Liver (tissue), 3 donors: ENCODE measurements at regions not wholly inside any gene's neighbourhood (a gene's known extent, or its start where the extent isn't known, plus 50 kb on each side); places are given as distances from the start of the nearest gene placed in this dataset.

Source experiments
- CTCF ChIP-seq: fragments of 150-350 bp; IDR thresholded peaks from 2 replicates; pipeline ENCODE4 v1.5.1; 2017; ENCODE audit warnings: improper control_type of control experiment, low read depth, low read length; ENCODE audit not compliant: missing input control
- EGR1 ChIP-seq, 2 donors: IDR thresholded peaks; 2 replicates each; pipeline ENCODE4 v1.6.1; 2016 to 2018; ENCODE audit warnings: antibody characterized with exemption in 2 of 2, low read depth in 2 of 2
- HNF4A ChIP-seq, 2 donors: conservative IDR thresholded peaks; 2 replicates each; pipeline ENCODE4 v1.6.1; 2016; ENCODE audit warnings: antibody characterized with exemption in 2 of 2, mild to moderate bottlenecking in 2 of 2
- HNF4G ChIP-seq: IDR thresholded peaks from 2 replicates; pipeline ENCODE4 v1.6.1; 2016; ENCODE audit warnings: antibody characterized with exemption
- JUND ChIP-seq, 2 donors: IDR thresholded peaks; 2 replicates each; pipeline ENCODE4 v1.6.1; 2016; ENCODE audit warnings: antibody characterized with exemption in 2 of 2
- MAX ChIP-seq: IDR thresholded peaks from 2 replicates; pipeline ENCODE4 v1.6.1; 2016; ENCODE audit warnings: antibody characterized with exemption
- RAD21 ChIP-seq, 2 donors: IDR thresholded peaks; 2 replicates each; pipeline ENCODE4 v1.6.1; 2016; ENCODE audit warnings: antibody characterized with exemption in 2 of 2, mild to moderate bottlenecking in 2 of 2
- RXRA ChIP-seq, 2 donors: IDR thresholded peaks; 2 replicates each; pipeline ENCODE4 v1.6.1; 2017 to 2018; ENCODE audit warnings: antibody characterized with exemption in 2 of 2, mild to moderate bottlenecking in 1 of 2
- SP1 ChIP-seq: IDR thresholded peaks from 2 replicates; pipeline ENCODE4 v1.6.1; 2018; ENCODE audit warnings: antibody characterized with exemption, mild to moderate bottlenecking
- donor health status: healthy.
- donor health status: healthy.

GRCh38 chr2:149662556-149662955 is 75.0 kb upstream of the MMADHC start:
- TF ChIP-seq CTCF: no peak
- TF ChIP-seq MAX: no peak
- TF ChIP-seq HNF4G: no peak
- no peak for TF ChIP-seq SP1
- no peak for TF ChIP-seq RAD21 (IDR thresholded peaks at IDR 0.05)
- no peak for TF ChIP-seq EGR1 (IDR thresholded peaks at IDR 0.05; ENCODE audit: low read depth in 2 of 2)
- TF ChIP-seq RXRA (IDR thresholded peaks at IDR 0.05): no peak
- TF ChIP-seq JUND (IDR thresholded peaks at IDR 0.05): no peak
- no peak for TF ChIP-seq HNF4A (conservative IDR thresholded peaks at IDR 0.05)
